Glomerular visceral epithelial cell (primary cell): ENCODE measurements at regions not wholly inside any gene's neighbourhood (a gene's known extent, or its start where the extent isn't known, plus 50 kb on each side); places are given as distances from the start of the nearest gene placed in this dataset.

ENCODE experiments used
- DNase-seq: peaks from one replicate; pipeline ENCODE4 v3.0.0-alpha.2; 2016; ENCODE audit errors: extremely low spot score

- no peak for DNase-seq
Measured at GRCh38 chr5:117093653-117094052, 519.0 kb upstream of the SEMA6A start.

DNA sequence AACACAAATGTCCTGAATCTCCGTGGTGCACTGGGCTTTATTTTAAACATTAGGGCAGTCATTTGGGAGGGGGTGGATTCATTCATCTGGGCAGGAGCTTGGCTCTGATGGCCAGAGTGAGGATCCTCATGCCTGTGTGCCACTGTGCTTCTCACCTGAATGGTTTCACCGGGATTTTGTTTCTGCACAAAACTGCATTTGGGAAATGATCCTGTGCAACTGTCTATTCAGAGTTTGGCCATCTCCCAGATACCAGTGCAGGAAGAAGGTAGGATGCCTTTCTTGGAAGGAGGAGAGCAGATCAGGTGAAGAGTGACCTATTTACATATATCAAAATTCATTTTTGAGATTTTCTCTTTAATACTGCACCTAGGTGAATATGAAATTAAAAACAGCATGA is 514.4 kb upstream of the SEMA6A start:
- no peak for DNase-seq

DNA sequence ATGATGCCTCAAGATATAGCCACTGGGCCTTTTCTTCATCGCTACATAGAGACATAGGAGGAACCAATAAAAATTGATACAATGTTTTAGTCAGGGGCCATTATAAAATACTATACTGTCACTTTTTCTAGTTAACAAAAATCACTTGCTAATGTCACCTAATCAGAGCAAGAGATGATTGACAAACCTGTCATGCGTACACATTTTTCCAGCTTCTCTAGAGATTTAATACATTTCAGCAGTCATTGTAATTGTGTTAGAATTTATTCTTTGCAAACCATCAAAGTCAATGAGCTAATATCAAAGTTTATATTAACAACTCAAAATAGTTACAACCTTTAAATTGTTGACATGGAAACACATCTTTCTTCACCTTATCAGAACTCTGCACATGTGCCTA is 513.6 kb upstream of the SEMA6A start:
- no peak for DNase-seq

- DNase-seq: no peak
Measured at GRCh38 chr5:117084067-117084466, 509.4 kb upstream of the SEMA6A start.

DNA sequence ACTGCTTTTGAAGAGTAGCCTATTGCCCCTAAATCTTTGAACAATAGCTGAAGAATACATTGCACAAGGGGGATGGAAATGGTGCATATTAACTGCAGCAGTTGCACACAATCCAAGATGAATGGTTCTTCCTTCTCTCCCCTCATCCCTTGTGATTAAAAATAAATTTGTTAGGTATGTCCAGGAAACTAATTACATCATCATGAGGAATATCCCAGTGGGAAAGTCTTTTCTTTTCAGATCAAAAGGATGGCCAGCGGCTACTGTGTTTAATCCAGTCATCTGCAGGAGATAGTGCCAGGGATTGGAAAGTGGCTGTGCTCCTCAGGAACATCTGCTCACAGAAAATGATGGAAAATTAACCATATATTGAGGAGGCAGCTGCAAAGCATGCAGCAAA is 508.4 kb upstream of the SEMA6A start:
- no peak for DNase-seq

GRCh38 chr5:117077142-117077541 is 502.5 kb upstream of the SEMA6A start:
- no peak for DNase-seq

DNA sequence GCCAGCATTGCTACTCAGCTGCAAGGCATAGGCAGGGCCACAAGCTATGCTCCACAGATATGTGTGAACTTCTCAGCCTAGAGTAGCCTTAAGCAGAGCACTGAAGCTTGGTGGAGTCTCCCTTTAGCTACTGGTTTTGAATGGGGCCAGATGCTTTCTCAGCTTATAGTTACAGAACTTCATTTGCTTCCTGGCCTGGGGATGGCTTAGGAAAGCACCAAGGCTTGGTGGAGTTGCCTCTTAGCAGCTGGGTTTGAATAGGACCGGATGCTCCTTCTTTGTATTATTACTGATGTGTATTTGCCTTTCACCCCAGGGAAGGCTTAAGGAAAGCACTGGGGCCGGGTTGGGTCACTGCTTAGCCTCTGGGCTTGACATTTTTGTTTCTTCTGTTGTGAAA is 497.8 kb upstream of the SEMA6A start:
- no peak for DNase-seq

GRCh38 chr5:117065800-117066199 is 491.2 kb upstream of the SEMA6A start:
- DNase-seq: no peak

DNA sequence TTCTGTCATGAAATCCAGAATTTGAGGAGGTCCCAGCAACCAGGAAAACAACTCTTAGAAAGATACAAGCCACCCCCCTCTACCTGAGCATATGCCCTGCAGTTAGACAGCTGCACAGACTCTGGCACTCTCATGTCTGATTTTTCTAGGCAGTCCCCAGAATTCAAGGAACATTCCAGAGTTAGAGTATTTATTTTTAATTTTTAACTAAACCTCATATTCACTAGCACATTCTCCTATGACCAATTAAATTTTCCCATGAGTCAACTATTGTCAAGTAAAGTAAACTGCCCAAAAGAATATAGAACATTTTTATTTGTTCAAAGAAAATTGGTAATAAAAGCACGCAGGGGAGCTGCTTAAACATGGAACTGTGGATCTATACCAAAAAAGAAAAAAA is 490.5 kb upstream of the SEMA6A start:
- DNase-seq: peak; percentile 6

DNA sequence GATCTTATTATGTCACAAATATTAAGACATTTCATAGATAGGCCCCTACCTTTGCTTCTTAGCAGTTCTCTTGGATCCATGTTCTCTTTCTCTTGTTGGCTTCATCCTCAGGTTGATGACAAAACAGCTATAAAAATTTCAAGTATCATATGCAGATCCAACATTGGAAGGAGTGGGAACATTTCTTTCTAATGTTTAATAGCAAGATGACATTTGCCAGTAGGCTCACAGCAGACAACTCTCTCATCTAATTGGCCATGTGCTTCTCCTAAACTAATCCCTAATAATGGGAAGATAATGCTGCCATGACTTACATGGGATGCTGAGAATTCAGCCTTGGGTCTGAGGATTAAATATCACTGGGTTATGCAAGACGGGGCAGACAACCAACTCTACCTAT is 485.5 kb upstream of the SEMA6A start:
- no peak for DNase-seq

- no peak for DNase-seq
Measured at GRCh38 chr5:117058740-117059139, 484.1 kb upstream of the SEMA6A start.

GRCh38 chr5:117055517-117055916 is 480.9 kb upstream of the SEMA6A start:
- no peak for DNase-seq

GRCh38 chr5:117054911-117055310 is 480.3 kb upstream of the SEMA6A start:
- DNase-seq: no peak

DNA sequence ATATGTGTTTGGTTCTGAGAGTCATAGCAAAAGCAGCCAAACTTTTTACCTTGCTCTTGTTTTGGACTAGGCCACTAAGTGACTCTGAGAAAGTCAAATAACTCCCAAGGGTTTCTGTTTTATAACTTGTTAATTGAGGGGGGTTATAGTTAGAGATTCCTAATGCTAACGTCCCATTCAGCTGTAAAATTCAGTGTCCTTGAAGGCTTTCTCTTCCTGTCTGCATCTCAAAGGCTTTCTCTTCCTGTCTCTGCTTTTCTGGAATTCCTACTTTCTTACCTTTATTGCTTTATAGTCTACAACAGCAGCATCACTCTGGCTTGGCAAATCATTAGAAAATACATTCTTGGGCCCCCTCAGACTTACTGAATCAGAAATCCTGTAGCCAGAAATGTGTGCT is 479.5 kb upstream of the SEMA6A start:
- no peak for DNase-seq

GRCh38 chr5:117041926-117042595 is 467.4 kb upstream of the SEMA6A start:
- no peak for DNase-seq

- no peak for DNase-seq
Measured at GRCh38 chr5:117039035-117039434, 464.4 kb upstream of the SEMA6A start.

- no peak for DNase-seq
Measured at GRCh38 chr5:117027384-117027783, 452.8 kb upstream of the SEMA6A start.

- no peak for DNase-seq
Measured at GRCh38 chr5:117020999-117021398, 446.4 kb upstream of the SEMA6A start.

DNA sequence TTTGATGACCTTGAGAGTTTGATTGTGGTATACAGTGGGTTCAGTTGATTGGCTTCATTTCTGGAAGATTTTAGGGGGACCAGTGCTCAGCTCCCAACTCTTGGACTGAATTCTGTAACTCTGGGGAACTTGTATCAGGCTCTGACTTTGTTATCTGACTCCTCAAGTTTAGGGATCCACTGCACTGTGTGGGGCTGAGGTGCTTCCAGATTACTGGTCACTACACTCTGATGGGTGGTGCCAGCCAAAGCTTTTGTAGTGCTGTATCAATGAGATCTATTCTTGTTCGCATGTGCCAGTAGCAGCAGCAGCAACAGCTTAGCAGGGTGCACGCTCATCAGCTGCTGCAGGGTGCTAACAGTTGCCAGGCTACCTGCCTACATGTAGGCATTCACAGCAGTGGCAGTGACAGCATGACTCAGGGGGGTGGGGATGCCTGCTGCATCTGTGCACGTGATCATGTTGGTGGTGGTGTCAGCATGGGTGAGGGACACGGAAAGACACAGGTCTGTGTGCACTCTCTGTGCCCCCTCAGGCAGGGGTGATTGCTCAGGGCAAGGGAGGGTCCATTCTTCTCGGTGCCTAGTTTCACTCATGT is 438.8 kb upstream of the SEMA6A start:
- no peak for DNase-seq

DNA sequence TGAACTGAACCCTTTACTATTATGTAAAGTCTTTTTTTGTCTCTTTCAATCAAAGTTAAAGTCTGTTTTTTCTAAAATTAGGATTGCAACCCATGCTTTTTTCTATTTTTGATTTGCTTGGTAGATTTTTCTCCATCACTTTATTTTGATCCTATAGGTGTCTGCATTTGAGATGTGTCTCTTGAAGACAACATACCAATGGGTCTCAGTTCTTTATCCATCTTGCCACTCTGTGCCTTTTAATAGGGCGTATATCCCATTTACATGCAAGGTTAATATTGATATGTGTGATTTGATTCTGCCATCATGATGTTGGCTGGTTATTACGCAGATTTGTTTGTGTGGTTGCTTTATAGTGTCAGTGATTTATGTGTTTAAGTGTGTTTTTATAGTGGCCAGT is 436.0 kb upstream of the SEMA6A start:
- DNase-seq: no peak

DNA sequence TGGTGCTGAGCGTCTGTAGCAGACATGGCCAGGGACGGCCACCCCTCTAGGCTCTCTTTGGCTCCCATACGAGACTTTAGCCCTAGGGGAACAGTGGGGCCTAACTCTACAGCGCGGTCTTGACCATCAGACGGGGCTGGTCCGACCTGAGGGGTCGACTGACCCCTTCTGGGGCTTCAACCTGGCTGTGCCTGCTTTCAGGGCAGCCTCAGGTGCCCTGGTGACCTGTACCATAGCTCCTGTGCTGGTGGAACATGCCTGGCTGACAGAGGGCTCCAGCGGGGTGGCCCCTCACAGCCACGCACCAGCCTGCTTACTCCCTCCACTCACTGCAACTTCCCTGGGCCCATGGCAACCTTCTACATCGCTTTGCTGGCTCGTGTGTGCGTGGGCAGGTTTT is 423.4 kb upstream of the SEMA6A start:
- DNase-seq: no peak

- DNase-seq: no peak
Measured at GRCh38 chr5:116992681-116993080, 418.1 kb upstream of the SEMA6A start.

- DNase-seq: no peak
Measured at GRCh38 chr5:116989995-116990394, 415.4 kb upstream of the SEMA6A start.

DNA sequence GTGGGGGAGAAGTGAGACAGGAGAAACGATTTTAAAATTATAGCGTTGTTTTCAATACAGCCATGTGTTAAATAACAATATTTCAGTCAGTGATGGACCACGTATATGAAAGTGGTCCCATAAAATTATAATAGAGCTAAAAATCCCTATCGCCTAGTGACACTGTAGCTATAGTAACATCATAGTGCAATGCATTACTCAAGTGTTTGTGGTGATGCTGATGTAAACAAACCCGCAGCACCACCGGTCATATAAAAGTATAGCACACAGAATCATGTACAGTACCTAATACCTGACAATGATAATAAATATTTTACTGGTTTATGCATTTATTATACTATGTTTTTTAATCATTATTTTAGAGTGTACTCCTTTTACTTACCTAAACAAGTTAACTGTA is 407.4 kb upstream of the SEMA6A start:
- no peak for DNase-seq
